SK-MEL-5 (cell line): ENCODE measurements at regions not wholly inside any gene's neighbourhood (a gene's known extent, or its start where the extent isn't known, plus 50 kb on each side); places are given as distances from the start of the nearest gene placed in this dataset.

Source experiments
- DNase-seq: peaks from one replicate; pipeline ENCODE4 v3.0.0-alpha.2; 2016; ENCODE audit warnings: low read depth, low spot score
- in situ Hi-C: cut with HindIII; loops from 2 replicates; pipeline ENCODE4 v1.10.0; 2016; ENCODE audit warnings: low sequenced_read_pairs, high pct_unique_total_duplicates, low pct_unique_long_range_greater_than_20kb

DNA sequence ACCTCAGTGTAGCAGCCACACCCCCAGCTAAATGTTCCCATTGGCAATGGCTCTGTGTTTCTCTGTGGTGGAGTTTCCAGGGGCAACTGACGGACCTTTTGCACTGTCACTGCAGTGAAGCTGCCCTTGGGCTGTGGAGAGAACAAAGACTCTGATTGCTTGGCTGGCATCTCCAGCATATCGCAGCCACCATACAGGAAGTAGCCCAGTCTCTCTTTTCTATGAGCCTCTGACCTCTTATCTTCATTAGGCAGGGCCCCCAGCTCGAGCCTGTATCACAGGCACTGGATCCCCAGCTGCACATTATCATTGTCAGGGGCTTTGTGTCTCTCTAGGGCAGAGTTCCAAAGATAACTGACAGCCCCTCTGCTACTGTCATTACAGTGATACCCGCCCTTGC, 483.5 kb downstream of the ARAP2 start:
- peak; percentile 1 for DNase-seq
- in situ Hi-C loops, result no loop called here

DNA sequence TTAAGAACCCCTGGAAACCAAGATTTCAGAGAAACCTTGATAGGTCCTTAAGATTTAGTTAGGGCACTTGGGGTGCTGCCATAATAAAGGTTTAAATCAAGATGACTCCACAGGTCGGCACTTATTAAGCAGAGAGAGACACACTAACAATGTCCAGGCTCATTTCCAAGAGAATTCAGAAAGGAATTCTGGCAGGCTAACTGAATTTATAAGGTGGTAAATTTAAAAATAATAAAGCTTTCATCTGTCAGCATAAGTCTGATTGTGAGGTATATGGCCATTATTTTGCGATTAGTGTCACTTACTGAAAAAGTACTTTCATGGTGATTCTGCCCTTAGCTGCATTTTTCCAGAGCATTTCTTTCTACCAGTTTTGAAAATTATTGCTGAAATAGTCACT, 472.7 kb downstream of the ARAP2 start:
- in situ Hi-C loops, result no loop called here
- DNase-seq, result no peak

DNA sequence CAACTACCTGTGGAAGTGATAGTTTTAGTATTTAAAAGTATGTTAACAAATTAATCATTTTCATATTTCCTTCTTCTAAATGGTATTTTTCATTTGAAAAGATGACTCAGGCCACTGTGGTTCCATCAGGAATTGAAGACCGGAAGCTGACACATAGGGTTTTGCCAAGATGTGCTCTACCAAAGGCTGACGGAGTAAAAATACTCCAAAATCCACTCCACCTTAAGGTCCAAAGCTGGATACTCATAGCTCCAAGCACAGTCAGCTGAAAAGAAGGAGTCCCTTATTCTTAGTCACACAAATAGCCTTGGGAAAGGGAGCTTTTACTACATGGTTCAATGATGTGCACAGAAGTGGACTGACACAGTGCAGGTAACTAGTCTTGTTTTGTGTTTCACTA, 472.0 kb downstream of the ARAP2 start:
- no peak for DNase-seq
- in situ Hi-C loops, result no loop called here

DNA sequence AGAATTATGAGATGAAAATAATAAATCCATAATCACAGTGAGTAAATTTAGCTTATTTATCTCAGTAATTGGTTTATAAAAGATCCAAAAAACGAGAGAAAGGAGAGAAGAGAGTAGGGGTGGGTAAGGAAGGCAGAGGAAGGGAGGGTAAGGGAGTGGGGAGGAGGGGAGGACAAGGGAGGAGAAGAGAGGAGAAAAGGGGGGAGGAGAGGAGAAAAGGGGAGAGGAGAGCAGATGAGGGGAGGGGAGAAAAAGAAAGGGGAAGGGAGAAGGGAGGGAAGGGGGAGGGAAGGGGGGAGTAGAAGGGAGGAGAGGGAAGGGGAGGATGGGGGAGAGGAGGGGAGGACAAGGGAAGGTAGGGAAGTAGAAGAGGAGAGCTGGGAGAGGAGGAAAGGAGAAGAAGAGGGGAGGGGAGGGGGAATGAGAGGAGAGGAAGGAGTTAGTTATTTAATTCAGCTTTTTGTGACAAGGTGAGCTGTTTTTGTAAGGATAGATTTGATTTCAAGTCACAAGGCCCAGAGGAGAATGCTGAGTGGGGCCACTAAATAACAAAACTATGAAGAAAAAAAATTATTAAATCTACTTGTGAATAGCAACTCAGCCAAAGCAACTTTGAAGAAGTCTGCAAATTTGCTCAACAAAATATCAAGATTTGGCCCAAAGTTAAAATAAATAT, 454.3 kb downstream of the ARAP2 start:
- in situ Hi-C loops, result no loop called here
- no peak for DNase-seq

DNA sequence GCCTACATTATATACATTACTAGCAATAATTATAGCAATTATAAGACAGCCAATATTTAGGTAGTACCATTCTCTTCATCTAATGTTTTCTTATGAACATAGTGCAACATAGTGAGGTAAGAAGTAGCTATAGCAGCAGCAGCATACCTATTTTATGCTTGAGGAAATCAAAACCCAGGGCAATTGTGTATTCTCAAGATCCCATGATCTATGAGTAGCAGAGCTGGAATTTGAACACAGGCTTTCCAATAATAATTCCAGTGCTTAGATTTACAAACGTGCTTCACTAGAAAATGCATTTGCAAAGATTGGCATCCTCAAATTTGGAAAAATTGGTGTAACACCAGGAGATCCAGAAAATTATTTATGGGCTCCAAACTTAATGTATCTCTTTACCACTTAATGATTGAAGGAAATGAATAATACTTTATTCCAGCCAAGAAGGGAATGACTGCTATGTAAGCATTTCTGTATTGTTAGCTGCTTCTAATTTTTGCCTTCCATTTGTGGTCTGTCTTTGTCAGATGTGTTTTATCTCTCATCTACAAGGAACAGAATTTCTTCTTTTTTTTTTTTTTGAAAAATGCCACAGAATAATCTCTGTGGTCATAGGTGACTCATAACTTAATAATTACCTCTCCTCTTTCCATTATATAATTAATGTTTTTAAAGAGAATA, 451.1 kb downstream of the ARAP2 start:
- in situ Hi-C loops, result no loop called here
- DNase-seq, result no peak

DNA sequence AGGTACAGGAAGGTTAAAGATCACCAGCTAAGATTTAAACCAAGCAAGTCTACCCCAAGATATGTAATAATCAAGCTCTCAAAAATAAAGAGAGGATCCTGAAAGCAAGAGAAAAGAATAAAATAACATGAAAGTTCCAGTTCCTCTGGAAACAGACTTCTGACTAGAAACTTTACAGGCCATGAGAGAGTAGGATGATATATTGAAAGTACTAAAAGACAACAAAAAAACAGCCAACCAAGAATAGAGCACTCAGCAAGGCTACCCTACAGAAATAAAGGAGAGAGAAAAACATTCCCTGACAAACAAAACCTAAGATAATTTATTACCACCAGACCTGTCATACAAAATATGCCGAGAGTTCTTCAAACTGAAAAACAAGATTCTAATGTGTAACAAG, 450.5 kb downstream of the ARAP2 start:
- in situ Hi-C loops, result no loop called here

DNA sequence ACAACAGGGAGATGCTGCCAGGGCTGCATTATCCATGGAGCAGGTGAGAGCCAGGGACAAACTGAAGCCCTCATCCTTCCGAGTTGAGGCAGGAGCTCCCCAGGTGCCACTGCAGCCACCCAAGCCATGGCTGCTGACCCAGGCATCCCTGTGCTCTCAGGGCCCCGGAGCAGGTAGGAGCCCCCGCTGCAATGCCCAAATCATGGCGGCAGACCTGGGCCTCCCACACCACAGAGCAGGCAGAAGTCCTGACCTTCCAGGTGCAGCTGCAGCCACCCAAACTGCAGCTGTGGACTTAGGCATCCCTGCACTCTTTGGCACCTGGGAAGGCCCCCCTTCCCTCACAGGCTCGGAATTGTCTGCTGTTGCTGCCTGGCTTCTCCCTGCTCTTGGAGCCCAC, 443.6 kb downstream of the ARAP2 start:
- in situ Hi-C loops, result no loop called here
- no peak for DNase-seq

More for the DNA sequence above, 450.5 kb downstream of the ARAP2 start:
- DNase-seq, result no peak

DNA sequence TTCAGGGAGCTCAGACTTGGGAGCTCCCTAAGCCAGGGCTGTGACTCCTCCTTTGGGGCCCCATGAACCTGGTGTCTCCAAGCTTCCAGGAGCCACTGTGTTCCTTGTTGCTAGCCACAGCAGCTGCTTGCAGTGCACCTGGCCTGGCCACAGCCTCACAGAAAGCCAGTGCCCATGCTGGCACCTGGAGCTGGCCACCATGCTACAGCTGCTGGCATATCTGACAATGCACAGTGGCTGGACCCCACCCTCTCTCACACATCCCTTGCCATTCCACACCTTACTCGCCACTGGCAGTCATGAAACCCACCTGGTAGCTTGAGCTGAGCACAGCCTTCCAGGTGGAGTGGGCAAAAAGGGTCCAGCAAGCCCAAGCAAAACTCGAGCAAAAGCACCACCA, 441.7 kb downstream of the ARAP2 start:
- DNase-seq, result no peak
- in situ Hi-C loops, result no loop called here

DNA sequence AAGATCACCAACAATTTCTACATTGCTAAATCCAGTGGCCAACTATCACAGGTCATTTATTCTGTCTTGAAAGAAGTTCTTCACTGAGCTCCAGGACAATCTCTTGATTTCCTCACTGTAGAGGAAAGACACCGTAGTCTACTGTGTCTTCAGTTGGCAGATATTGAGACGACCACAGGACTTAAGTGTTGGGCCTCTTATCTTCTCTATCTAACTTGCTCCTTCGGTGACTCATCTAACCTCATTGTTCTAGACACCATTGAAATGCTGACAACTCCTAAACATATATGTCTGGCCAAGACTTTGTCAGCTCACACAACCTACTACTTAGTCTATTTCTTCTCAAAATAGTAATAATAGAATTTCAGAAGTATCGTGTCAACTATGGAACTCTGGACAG, 425.8 kb downstream of the ARAP2 start:
- in situ Hi-C loops, result no loop called here
- DNase-seq, result no peak

DNA sequence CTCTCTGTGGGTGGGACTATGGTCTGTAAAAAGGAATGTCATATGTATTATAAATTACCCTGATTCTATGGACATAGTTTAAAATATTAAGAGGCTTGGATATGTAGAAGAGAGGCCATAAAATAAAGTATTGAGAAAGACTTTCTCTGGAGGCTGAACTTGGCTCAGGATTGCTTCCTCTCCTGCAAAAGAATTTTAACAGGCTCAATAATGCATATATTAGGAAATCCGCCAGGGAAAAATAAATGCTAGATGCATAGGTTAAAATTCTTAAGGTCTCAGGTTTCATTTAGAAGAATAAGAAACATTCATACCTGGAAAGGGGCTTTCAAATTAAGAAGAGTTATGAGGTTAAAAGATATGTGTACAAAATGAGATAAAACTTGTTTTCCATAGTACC, 424.3 kb downstream of the ARAP2 start:
- in situ Hi-C loops, result no loop called here

DNA sequence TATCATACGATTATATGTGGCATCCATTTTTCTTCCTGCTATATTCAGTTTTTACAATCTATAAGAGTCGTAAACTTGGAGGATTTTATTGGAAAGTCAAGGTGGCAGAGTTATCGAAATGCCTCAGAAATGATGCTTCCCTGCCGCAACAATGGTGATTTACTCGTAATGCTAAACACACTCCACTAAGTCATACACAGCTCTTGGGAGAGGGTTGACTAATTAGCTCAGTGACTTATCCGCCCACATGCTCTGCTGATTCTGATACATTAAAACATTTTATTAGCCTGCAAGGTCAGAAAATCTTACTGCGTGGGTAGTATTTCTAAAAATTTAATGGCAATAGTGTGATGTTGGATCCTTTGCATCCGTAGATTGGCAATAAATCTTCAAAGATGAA, 420.1 kb downstream of the ARAP2 start:
- in situ Hi-C loops, result no loop called here
- no peak for DNase-seq

More for the DNA sequence above, 424.3 kb downstream of the ARAP2 start:
- DNase-seq, result no peak

DNA sequence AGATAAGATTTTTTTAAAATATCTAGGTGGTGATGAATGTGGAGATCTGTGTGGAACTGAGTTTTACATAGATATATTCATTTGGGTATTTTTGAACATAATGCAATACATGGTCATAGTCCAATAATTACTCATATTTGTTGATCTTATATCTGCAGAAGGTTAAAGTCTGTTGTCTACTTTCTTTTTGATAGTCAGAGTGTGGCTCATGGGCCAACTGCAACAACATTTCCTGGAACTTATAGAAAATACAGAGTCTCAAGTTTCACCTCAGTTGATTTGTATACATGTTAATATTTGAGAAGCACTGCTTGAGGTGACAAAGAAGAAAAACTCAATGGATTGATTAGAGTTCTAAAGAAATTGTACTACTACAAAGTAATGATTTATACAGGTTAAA, 408.4 kb downstream of the ARAP2 start:
- in situ Hi-C loops, result no loop called here
- no peak for DNase-seq

DNA sequence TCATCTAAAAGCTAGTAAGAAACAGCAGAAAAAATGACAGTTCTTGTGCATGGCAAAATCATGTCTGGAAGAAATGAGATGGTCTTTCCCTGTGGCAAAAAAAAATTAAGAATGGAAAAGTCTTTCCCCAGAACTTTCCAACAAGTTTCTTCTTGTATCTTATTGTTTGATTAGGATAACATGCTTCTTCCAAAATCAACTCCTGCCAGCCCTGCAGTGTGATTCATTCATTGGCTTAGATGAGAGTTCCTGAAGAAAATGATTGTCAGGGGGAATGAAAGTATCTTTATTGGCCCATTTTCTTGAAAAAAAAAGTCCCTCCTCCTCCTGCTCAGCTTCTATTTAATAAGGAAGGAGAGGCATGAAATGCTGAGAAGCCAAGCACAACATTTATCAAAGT, 407.7 kb downstream of the ARAP2 start:
- in situ Hi-C loops, result no loop called here

DNA sequence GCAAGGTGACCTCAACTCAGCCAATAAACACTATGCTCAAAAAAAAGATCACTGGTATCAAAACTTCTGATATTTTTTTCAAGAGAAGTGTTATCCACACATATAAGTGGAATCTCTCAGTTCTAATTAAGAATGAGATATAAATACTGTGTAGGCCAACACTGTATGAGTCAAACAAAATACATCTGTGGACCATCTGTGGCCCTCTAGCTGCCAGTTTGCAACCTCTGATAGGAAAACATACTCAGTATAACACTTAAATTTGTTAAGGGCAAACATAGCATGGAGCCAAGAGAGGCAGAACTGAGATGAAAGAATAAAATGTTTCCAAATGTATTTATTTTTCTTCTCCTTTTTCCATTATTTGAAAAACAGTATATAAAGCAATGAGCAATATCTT, 377.3 kb downstream of the ARAP2 start:
- DNase-seq, result no peak
- in situ Hi-C loops, result no loop called here

More for the DNA sequence above, 407.7 kb downstream of the ARAP2 start:
- DNase-seq, result no peak

DNA sequence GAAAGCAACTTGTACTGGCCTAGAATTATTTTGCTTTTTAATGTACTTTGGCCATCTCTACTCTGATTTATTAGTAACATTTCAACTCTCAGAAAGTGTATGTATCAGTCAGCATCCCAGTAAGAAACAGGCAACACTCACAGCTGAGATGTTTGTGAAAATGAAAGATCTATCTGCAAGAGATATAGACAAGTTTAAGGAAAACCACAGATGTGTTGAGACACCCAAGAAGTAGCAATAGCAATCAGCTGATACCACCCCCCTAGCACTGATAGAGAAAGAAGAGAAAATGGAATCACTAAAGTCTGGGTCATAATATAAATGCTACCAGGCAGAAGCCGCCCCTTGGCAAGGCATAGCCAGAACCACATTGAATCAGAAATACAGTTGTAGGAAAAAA, 372.0 kb downstream of the ARAP2 start:
- DNase-seq, result no peak
- in situ Hi-C loops, result no loop called here

DNA sequence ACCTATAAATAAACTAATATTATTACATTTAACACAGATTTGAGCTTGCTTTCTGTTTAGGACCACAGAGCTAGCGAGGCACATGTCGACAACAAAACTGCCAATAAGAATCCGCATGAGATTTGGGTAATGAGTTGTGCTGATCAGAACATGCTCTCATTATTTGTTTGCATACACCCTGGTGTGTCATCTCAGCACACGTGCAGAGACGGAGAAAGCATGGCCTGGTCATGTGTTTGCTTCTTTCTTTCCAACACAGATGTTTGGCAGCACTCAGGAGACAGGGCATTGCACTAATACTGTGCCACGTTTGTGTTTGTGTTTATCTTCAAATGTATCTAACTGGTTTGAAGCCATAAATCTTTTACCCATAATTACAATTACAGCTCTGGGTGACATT, 364.8 kb downstream of the ARAP2 start:
- in situ Hi-C loops, result no loop called here
- DNase-seq, result no peak

DNA sequence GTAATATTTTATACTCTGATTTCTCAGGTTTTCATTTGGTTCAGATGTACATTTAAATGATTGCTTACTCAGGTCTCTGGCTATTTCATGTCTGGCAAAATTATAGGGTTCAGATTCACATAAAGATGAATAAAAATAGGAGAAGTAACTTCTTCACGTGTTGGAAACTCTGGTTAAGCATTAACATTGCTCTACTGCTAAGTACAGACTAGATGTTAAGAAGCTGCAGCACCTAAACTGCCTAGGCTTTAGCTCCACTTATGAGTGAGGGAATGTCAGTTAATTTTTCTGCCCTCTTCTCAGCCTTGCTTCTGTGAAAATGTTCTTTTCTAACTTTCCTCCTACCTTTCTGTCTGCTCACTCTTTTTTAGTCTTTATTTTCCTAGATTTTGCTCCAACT, 361.2 kb downstream of the ARAP2 start:
- in situ Hi-C loops, result no loop called here
- DNase-seq, result no peak

DNA sequence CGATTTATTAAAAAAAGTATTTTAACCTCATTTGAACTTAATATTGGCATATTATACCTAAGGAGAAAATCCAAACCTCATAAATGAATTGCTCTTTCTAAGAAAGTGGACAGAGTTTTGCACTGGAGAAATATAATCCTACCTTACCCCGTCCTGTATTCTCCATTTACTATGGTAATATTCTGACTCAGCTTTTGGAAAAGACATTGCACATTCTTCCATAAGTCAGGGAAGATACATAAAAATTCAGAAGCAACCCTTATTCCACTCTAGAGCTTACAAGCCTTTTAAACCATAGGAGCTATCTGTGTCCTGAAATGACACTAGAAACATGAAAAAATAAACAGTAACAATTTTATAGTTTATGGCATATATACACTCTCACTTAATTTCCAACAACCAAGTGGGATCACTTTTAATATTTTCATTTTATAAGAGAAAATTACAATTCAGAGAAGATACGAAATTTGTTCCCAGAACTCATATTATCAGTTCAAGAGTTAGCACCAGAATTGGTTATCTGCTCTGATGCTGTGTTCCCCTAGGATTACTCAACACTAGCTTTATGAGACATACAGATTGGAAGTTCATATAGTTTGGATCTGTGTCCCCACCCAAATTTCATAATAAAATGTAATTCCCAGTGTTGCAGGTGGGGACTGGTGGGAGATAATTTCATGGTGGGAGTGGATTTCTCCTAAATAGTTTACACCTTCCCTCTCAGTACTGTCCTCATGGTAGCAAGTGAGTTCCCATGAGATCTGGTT, 359.4 kb downstream of the ARAP2 start:
- in situ Hi-C loops, result no loop called here
- DNase-seq, result no peak

DNA sequence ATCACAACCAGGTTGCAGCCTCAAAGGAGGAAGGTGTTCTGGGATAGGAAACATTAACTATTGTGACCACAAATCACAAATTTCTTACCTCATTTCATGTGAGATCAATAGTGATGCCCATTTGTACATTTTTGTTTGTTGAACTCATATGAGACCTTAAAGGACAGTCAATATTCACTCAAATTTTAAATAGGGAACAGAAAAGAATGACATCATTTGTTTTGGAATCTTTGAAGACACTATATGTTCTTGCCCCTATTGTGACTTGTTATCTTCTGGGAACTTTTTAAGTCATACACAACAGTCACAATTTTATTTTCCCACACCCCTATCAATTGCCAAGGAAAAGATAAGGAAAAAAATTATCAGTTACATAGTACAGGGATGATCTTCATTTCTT, 346.5 kb downstream of the ARAP2 start:
- no peak for DNase-seq
- in situ Hi-C loops, result no loop called here
